ENCODE measurements at regions not wholly inside any gene's neighbourhood (a gene's known extent, or its start where the extent isn't known, plus 50 kb on each side); places are given as distances from the start of the nearest gene placed in this dataset.

- ATAC-seq, result no peak
- Histone ChIP-seq H3K4me1 (ENCODE audit: control insufficient read depth, insufficient read depth, low read length) (peaks cover 49% of the 10 kb centered on the region), H3K9me3 (ENCODE audit: control insufficient read depth, insufficient read depth, low read depth, low read length) (peaks cover 24% of the 10 kb centered on the region; the same call in 1 of the 2 replicates), H3K36me3 (ENCODE audit: control insufficient read depth, insufficient read depth, low read length) (no peaks in the 10 kb centered on the region), H3K27ac (ENCODE audit: low read length) (peak overlapping the region; percentile 100), H3K27me3 (ENCODE audit: control insufficient read depth, insufficient read depth, low read length) (no peaks in the 10 kb centered on the region), H3K4me3 (ENCODE audit: low read depth in 2 of 2, low read length in 2 of 2) (no peak overlapping the region)
- ChIA-PET POLR2A (interaction anchor here (0.9 to 1.6 kb wide), 3 partner anchors 14 to 173 kb away, joined by 3 to 7 read pairs (median 6); no protein-coding TSS in a partner anchor), CTCF (no interaction called here)
- in situ Hi-C loops (cut with HindIII; ENCODE audit: low pct_unique_long_range_greater_than_20kb, low sequenced_read_pairs), result no loop called here
- intact Hi-C loops (cut with micrococcal nuclease; ENCODE audit: unreplicated experiment), result loop anchor here (2.0 to 10.0 kb wide), 2 partner anchors 145 to 231 kb away; partner anchors contain the start of gene CAV2
- no TSS peak for BruUV-seq (replicated peaks)
- TF ChIP-seq SIN3A (IDR thresholded peaks at IDR 0.05; ENCODE audit: borderline replicate concordance, insufficient read depth, low read depth, low read length), result no peak
- TF ChIP-seq, protein P1, sequence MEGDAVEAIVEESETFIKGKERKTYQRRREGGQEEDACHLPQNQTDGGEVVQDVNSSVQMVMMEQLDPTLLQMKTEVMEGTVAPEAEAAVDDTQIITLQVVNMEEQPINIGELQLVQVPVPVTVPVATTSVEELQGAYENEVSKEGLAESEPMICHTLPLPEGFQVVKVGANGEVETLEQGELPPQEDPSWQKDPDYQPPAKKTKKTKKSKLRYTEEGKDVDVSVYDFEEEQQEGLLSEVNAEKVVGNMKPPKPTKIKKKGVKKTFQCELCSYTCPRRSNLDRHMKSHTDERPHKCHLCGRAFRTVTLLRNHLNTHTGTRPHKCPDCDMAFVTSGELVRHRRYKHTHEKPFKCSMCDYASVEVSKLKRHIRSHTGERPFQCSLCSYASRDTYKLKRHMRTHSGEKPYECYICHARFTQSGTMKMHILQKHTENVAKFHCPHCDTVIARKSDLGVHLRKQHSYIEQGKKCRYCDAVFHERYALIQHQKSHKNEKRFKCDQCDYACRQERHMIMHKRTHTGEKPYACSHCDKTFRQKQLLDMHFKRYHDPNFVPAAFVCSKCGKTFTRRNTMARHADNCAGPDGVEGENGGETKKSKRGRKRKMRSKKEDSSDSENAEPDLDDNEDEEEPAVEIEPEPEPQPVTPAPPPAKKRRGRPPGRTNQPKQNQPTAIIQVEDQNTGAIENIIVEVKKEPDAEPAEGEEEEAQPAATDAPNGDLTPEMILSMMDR (IDR thresholded peaks at IDR 0.05), result no peak
- no peak for TF ChIP-seq TCF7L2 (IDR thresholded peaks at IDR 0.05; ENCODE audit: low read depth, low read length)
- TF ChIP-seq, protein P2, sequence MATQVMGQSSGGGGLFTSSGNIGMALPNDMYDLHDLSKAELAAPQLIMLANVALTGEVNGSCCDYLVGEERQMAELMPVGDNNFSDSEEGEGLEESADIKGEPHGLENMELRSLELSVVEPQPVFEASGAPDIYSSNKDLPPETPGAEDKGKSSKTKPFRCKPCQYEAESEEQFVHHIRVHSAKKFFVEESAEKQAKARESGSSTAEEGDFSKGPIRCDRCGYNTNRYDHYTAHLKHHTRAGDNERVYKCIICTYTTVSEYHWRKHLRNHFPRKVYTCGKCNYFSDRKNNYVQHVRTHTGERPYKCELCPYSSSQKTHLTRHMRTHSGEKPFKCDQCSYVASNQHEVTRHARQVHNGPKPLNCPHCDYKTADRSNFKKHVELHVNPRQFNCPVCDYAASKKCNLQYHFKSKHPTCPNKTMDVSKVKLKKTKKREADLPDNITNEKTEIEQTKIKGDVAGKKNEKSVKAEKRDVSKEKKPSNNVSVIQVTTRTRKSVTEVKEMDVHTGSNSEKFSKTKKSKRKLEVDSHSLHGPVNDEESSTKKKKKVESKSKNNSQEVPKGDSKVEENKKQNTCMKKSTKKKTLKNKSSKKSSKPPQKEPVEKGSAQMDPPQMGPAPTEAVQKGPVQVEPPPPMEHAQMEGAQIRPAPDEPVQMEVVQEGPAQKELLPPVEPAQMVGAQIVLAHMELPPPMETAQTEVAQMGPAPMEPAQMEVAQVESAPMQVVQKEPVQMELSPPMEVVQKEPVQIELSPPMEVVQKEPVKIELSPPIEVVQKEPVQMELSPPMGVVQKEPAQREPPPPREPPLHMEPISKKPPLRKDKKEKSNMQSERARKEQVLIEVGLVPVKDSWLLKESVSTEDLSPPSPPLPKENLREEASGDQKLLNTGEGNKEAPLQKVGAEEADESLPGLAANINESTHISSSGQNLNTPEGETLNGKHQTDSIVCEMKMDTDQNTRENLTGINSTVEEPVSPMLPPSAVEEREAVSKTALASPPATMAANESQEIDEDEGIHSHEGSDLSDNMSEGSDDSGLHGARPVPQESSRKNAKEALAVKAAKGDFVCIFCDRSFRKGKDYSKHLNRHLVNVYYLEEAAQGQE (IDR thresholded peaks at IDR 0.05; ENCODE audit: insufficient read depth in 1 of 2, low read depth in 2 of 2, low read length in 1 of 2), result no peak
- TF ChIP-seq POLR2AphosphoS5 (IDR thresholded peaks at IDR 0.05; ENCODE audit: low read depth, low read length), result no peak
- no peak for DNase-seq (ENCODE audit: low read depth, low spot score)
These were observed 143.3 kb downstream of the TES start for GRCh38 chr7:116353647-116354046.

DNA sequence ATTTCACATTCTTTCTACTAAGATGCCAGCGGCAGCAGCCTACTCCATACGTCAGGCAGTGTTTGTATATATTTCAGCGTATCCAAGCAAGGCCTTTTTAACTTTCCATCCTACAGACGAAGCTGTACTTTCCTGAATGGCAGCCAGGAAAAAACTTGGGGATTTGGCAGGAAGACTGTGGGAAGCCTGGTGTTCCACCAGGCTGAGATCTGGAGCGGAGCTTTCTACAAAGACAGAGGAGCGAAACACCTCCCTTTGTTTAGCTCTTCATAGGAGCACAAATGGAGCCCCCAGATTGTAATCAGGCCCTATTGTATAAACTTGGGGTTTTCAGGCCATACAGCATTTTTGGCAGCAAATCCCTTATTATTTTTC lies 143.8 kb downstream of the TES start:
- Histone ChIP-seq H3K4me1 (ENCODE audit: control insufficient read depth, insufficient read depth, low read length) (peaks cover 49% of the 10 kb centered on the region), H3K27me3 (ENCODE audit: control insufficient read depth, insufficient read depth, low read length) (no peaks in the 10 kb centered on the region), H3K36me3 (ENCODE audit: control insufficient read depth, insufficient read depth, low read length) (no peaks in the 10 kb centered on the region), H3K9me3 (ENCODE audit: control insufficient read depth, insufficient read depth, low read depth, low read length) (peaks cover 24% of the 10 kb centered on the region; the same call in 1 of the 2 replicates), H3K4me3 (ENCODE audit: low read depth in 2 of 2, low read length in 2 of 2) (peak overlapping the region in 1 of 2 experiments; percentile 49; a peak in 2 of 4 replicates), H3K27ac (ENCODE audit: low read length) (peak overlapping the region; percentile 100)
- BruUV-seq (replicated peaks), result no TSS peak
- no peak for DNase-seq (ENCODE audit: low read depth, low spot score)
- intact Hi-C loops (cut with micrococcal nuclease; ENCODE audit: unreplicated experiment), result loop anchor here (2.0 to 10.0 kb wide), 2 partner anchors 145 to 231 kb away; partner anchors contain the start of gene CAV2
- in situ Hi-C loops (cut with HindIII; ENCODE audit: low pct_unique_long_range_greater_than_20kb, low sequenced_read_pairs), result no loop called here
- ChIA-PET POLR2A (interaction anchor here (0.6 to 1.6 kb wide), 4 partner anchors 15 to 172 kb away, joined by 3 to 7 read pairs (median 4); partner anchors contain the start of gene CAV2), CTCF (interaction anchor here (1.1 kb wide), 1 partner anchor 69 kb away, joined by 3 read pairs; no protein-coding TSS in a partner anchor)
- ATAC-seq, result peak; percentile 15; the same call in 1 of the 2 replicates
- TF ChIP-seq, protein P1 (IDR thresholded peaks at IDR 0.05), result no peak
- TF ChIP-seq, protein P2 (IDR thresholded peaks at IDR 0.05; ENCODE audit: insufficient read depth in 1 of 2, low read depth in 2 of 2, low read length in 1 of 2), result no peak
- TF ChIP-seq POLR2AphosphoS5 (IDR thresholded peaks at IDR 0.05; ENCODE audit: low read depth, low read length), result 0 out of 2 replicates have a peak, but pooled peaks have one; percentile 15
